Motor neuron (in vitro differentiated cells): ENCODE measurements at regions not wholly inside any gene's neighbourhood (a gene's known extent, or its start where the extent isn't known, plus 50 kb on each side); places are given as distances from the start of the nearest gene placed in this dataset.

Experiments used
- ATAC-seq, 8 experiments: fragments of 200-7000 bp; cut with Tn5 transposase; replicated peaks in 6 of 8; 2 replicates each; pipeline ENCODE4 v1.8.0; 2021; ENCODE audit warnings: mild to moderate bottlenecking in 8 of 8, moderate library complexity in 8 of 8
- H3K27ac ChIP-seq, 2 donors: fragments of 250-450 bp; sonication (Bioruptor Pico); 2 replicates each; pipeline ENCODE4 v1.9.0; 2021; ENCODE audit warnings: antibody characterized with exemption in 2 of 2, mild to moderate bottlenecking in 2 of 2, moderate library complexity in 1 of 2
- H3K4me1 ChIP-seq, 2 donors: fragments of 250-450 bp; sonication (Bioruptor Pico); replicated peaks in 1 of 2; 2 replicates each; pipeline ENCODE4 v1.6.1; 2021; ENCODE audit warnings: antibody characterized with exemption in 2 of 2, mild to moderate bottlenecking in 2 of 2, moderate library complexity in 1 of 2
- H3K4me3 ChIP-seq, 5 donors: fragments of 250-450 bp; sonication (Bioruptor Pico); 2 replicates each; pipeline ENCODE4 v1.9.0; 2021; ENCODE audit warnings: antibody characterized with exemption in 5 of 5, mild to moderate bottlenecking in 5 of 5, moderate library complexity in 4 of 5
- WGBS, 10 experiments: fragments of 450-650 bp; shearing (Covaris generic); methylation state at CpG; one replicate each; pipeline ENCODE4 v1.0.0; 2022; 5-methylcytosine and 5-hydroxymethylcytosine counted together
- in situ Hi-C, 9 experiments: fragments of 400-800 bp; cut with MboI; loops; one replicate each; pipeline ENCODE4 v1.15.0; 2021; ENCODE audit warnings: low sequenced_read_pairs in 9 of 9, low pct_unique_long_range_greater_than_20kb in 2 of 9; ENCODE audit not compliant: unreplicated experiment in 9 of 9

DNA sequence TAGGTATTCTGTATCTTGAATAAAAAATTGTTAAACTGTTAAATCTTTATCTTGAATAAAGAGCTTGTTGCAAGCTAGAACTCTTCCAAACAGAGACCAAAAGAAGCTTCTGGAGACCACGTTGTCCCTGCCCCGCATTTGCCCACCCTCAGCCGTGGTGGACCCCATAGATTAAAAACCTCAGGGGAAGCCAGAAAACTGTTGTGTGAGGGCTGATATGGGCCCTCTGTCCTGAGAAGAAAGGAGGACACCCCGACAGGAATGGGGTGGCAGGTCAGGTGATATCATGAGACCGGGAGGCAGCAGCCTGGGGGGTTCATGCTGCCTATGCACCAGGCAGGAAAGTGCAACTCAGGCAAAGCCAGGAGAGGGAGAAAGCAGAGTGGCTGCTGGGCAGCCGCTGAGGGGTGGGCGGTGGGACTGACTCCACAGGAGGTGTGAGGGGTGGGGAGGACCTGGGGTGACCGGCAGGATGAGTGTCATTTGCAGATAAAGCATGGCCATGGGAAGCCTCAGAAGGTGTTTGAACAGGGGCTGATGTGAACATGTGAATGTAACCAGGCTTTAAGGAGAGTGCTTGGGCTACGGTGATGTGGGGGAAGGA lies 147.8 kb downstream of the IRF8 start:
- no peak overlapping the region for H3K27ac ChIP-seq
- H3K4me3 ChIP-seq, result no peak overlapping the region
- no peak for ATAC-seq
- 10 to 100% (median 75%) methylated on average over 1 to 2 of the region's 9 CpGs; no CpG with 5 or more reads in 6 of the 10 experiments for whole genome bisulfite sequencing, 10 experiments
- in situ Hi-C loops, result no loop called here
- peaks cover 17 to 33% of the 10 kb centered on the region in 2 donors for H3K4me1 ChIP-seq

DNA sequence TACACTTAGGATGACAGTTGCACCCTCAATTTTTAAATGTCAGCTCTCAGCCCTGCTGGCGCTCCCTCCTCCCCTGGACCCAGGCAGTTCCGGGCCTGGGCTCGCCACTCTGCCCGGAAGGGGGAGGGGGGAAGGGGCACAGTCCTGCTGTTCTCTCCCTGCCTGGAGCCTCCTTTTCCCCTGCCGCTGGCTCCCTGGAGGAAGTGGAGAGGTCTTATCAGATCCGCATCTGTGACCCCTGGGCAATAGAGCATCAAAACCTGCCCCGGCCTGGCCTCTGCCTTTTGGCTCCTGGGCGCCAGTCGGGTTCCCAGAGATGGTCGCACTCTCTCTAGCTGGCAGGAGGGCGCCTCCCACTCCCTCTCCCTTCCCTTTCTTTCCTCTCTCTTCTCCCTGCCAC lies 149.3 kb downstream of the IRF8 start:
- peaks cover 31 to 46% of the 10 kb centered on the region in 2 donors for H3K4me1 ChIP-seq
- ATAC-seq, result no peak
- H3K27ac ChIP-seq, result no peak overlapping the region
- in situ Hi-C loops, result no loop called here
- no peak overlapping the region for H3K4me3 ChIP-seq
- WGBS, 10 experiments, result 0 to 63% (median 37%) methylated on average over 1 to 9 of the region's 11 CpGs; no CpG with 5 or more reads in 5 of the 10 experiments

DNA sequence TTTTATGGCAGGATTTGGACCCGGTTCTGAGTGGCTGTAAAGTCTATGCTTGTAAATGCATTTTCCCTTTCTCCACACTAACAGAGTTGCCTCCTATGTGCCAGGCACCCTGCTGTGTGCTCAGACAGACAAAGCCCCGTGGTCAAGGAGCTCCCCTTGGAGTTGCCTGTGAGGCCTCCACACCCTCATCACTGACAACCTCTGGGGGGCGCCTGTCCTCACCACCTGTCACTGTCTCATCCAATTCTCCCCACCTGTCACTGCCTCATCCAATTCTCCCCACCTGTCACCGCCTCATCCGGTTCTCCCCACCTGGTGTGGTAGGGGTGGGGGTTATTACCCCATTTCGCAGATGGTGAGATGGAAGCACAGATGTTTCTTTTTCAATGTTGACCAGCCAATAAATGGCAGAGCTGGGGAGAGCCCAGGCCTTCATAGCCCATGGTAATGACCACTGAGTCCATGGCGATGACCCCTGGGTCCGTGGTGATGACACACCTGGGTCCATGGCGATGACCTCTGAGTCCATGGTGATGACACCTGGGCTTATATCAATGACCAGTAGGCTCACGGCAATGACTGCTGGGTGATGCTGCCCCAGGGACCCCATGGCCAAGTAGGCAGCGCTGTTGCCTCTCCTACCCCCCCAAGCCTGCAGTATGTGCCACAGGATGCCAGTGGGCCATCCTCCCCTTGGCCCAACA lies 150.1 kb downstream of the IRF8 start:
- H3K27ac ChIP-seq, result no peak overlapping the region
- 52 to 83% (median 57%) methylated on average over 1 to 6 of the region's 11 CpGs; no CpG with 5 or more reads in 5 of the 10 experiments for WGBS, 10 experiments
- no peak for ATAC-seq
- in situ Hi-C loops, result no loop called here
- H3K4me3 ChIP-seq, result no peak overlapping the region
- H3K4me1 ChIP-seq, result peaks cover 31 to 47% of the 10 kb centered on the region in 2 donors

DNA sequence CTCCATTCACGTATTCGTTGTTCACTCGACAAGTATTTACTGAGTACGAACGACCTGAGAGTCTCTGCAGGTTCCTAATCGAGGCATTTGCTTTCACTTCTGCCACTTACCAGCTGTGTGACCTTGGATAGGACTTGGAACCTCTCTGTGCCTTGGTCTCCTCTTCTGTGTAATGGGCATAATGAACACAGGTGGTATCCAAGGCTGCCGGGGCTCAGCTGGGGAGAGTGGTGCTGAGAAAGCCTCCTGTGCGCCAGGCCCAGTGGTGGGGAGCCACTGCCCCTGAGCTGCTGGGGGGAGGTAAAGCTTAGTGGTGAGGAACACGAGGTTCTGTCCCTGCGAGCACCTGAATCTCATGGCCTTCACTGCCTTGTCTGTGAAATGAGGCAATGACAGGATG lies 150.7 kb downstream of the IRF8 start:
- no peak overlapping the region for H3K27ac ChIP-seq
- peaks cover 31 to 45% of the 10 kb centered on the region in 2 donors for H3K4me1 ChIP-seq
- no peak for ATAC-seq
- in situ Hi-C loops, result loop anchor here in 3 of 9 experiments (25.0 kb wide), 2 partner anchors 113 to 463 kb away; partner anchors contain the start of gene FOXF1 (in 2 of the 3)
- no peak overlapping the region for H3K4me3 ChIP-seq
- WGBS, 10 experiments, result 20 to 100% (median 91%) methylated on average over 1 to 6 of the region's 10 CpGs; no CpG with 5 or more reads in 3 of the 10 experiments

DNA sequence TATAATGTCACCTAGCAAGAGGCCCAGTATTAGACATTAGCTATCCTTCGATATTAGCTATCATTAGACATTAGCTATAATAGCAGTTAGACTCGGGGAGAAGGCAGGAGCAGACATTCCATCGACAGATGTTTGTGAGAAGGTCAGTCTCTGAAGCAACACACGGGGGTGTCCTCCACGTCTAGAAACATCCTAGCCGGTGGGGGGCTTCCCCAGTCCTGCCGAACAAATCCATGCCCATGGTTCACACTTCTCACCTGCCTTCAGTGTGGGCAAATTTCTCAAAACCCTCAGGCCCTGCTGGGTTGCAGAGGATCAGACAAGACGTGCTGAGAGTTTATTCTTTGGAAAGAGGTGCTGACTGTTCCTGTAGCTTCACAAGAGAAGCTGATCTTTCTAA lies 151.1 kb downstream of the IRF8 start:
- Histone ChIP-seq H3K4me3 (no peak overlapping the region), H3K27ac (no peak overlapping the region), H3K4me1 (peaks cover 31 to 45% of the 10 kb centered on the region in 2 donors)
- in situ Hi-C loops, result loop anchor here in 3 of 9 experiments (25.0 kb wide), 2 partner anchors 112 to 462 kb away; partner anchors contain the start of gene FOXF1 (in 2 of the 3)
- 6 to 100% (median 80%) methylated on average over 1 to 5 of the region's 8 CpGs; no CpG with 5 or more reads in 4 of the 10 experiments for WGBS, 10 experiments
- no peak for ATAC-seq

DNA sequence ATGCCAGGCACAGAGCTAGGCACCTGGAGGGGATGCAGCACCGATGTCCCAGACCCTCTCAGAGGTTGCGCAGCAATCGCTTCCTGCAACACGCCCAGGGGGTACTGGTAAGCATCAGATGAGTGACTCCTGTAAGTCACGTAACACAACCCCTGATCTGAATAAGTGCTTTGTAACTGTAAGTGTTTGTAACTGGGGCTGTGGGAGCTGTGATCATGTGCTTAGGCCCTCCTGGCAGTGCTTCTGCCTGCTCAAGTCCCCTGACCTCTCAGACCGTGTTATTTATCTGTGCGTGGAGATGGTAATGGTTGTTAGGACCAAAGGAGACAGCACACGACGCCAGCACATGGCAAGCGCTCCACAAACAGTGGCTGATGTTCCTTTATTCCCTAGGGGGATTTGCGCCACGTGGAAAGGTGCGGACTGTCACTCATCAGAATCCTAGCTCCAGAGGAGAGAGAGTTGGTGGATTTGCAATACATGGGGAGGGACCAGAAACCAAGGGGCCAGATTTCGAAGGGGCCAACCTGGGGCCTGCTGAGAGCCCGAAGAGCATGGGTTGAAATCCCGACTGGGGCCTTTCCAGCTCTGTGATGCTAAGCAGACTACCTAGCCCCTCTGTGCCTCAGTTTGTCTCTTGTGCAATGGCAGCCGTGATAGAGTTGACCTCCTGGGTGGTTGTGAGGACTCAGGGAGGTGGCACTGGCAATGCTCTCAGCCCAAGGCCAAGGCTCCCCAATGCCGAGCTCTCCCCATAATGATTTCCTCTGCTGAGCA lies 151.8 kb downstream of the IRF8 start:
- in situ Hi-C loops, result loop anchor here in 3 of 9 experiments (25.0 kb wide), 2 partner anchors 112 to 462 kb away; partner anchors contain the start of gene FOXF1 (in 2 of the 3)
- WGBS, 10 experiments, result 47 to 87% (median 69%) methylated on average over 4 to 13 of the region's 18 CpGs; no CpG with 5 or more reads in 5 of the 10 experiments
- Histone ChIP-seq H3K27ac (peak overlapping the region; percentile 85 to 88), H3K4me1 (peaks cover 31 to 45% of the 10 kb centered on the region in 2 donors), H3K4me3 (no peak overlapping the region)
- ATAC-seq, result peak in 4 of 8 experiments; percentile 3 to 31 (median 18)

DNA sequence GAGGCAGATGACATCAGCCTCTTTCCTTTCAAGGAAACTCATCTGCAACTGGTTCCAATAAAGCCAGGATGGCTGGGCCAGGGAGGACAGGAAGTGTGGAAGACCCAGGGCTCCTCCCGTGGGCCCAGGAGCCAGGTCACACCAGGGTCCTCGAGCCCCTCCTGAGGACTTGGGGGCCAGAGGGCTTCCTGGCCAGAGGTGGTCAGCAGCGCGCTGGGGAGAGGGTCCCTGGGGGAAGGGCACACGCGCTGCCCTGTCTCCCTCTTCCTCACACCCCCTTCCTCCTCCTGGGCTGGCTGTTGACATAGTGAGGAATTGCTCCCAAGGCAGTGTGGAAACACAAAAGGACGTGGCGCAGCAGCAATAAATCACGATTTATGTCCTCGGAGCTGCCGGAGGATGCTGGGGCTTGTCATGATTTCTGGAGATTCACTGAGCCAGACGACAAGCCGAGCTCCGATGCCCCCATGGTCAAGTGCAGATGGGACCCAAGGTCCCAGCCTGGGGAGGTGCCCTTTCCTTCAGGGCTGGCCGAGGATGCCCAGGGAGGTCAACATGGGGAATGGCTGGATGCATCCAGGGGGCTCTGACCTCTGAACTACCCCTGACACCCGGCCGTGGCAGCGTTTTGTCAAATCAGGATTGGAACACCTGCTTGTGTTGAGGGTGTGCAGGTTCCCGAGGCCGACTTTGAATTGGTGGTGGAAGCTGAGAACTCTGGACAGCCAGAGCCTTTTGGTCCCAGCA lies 152.6 kb downstream of the IRF8 start:
- Histone ChIP-seq H3K27ac (peak overlapping the region; percentile 85 to 88), H3K4me1 (peaks cover 31 to 45% of the 10 kb centered on the region in 2 donors), H3K4me3 (no peak overlapping the region)
- 0 to 7% (median 1%) methylated on average over 3 to 11 of the region's 20 CpGs; no CpG with 5 or more reads in 6 of the 10 experiments for WGBS, 10 experiments
- in situ Hi-C loops, result loop anchor here in 3 of 9 experiments (25.0 kb wide), 2 partner anchors 111 to 461 kb away; partner anchors contain the start of gene FOXF1 (in 2 of the 3)
- peak in 5 of 8 experiments; percentile 88 to 91 (median 90) for ATAC-seq

DNA sequence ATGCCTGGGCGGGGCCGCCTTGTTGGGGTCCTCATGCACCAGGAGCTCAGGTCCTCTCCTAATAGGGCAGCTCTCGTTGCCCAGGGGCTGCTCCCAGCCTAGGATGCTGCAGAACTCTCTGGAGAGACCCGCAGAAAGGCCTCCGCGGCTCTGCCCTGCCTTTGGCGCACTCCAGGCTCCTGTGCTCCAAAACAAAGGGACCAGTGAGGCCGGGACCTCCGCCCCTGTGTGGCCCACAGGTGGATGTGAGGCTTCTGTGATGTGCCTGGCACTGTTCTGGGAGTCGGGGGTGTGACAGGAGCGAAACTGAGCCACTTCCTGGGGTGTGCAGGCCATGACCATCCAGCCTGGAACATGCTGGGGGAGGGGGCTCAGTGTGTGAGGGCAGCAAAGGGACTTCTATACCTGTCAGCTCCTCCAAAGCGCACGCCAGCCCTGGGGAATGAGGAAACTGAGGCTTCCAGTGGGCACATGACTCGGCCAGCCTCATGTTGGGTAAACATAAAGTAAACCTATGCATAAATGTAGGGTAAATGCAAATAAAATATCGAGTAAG lies 153.2 kb downstream of the IRF8 start:
- in situ Hi-C loops, result loop anchor here in 3 of 9 experiments (25.0 kb wide), 2 partner anchors 110 to 460 kb away; partner anchors contain the start of gene FOXF1 (in 2 of the 3)
- no peak overlapping the region for H3K4me3 ChIP-seq
- 46 to 100% (median 69%) methylated on average over 1 to 10 of the region's 15 CpGs; no CpG with 5 or more reads in 1 of the 10 experiments for WGBS, 10 experiments
- peak in 2 of 8 experiments; percentile 12 to 14 for ATAC-seq
- H3K4me1 ChIP-seq, result peaks cover 31 to 45% of the 10 kb centered on the region in 2 donors
- peak overlapping the region; percentile 85 to 88 for H3K27ac ChIP-seq

DNA sequence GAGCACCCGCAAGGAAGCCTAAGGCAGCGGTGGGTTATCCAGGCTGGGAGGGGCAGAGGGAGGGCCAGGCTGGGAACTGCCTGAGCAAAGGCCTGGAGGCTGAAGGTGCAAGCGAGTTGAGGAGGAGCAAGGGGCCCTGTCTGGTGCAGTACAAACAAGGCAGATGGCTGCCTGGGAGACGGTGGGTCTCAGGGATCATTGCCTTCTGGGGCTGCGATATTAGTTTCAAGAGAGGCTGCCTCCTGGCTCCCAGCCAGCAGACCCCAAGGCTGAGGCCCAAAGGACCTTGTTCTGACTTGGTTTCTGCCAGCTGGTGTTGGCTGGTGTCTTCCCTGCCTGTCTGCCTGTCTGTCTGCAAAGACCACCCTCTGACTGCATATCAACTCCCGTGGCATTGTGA lies 154.0 kb downstream of the IRF8 start:
- H3K27ac ChIP-seq, result peak overlapping the region in 1 of 2 donors; percentile 45
- in situ Hi-C loops, result loop anchor here in 3 of 9 experiments (25.0 kb wide), 2 partner anchors 109 to 459 kb away; partner anchors contain the start of gene FOXF1 (in 2 of the 3)
- no peak overlapping the region for H3K4me3 ChIP-seq
- no peak for ATAC-seq
- peaks cover 31 to 43% of the 10 kb centered on the region in 2 donors for H3K4me1 ChIP-seq
- 20 to 100% (median 79%) methylated on average over 1 to 5 of the region's 6 CpGs; no CpG with 5 or more reads in 3 of the 10 experiments for WGBS, 10 experiments

DNA sequence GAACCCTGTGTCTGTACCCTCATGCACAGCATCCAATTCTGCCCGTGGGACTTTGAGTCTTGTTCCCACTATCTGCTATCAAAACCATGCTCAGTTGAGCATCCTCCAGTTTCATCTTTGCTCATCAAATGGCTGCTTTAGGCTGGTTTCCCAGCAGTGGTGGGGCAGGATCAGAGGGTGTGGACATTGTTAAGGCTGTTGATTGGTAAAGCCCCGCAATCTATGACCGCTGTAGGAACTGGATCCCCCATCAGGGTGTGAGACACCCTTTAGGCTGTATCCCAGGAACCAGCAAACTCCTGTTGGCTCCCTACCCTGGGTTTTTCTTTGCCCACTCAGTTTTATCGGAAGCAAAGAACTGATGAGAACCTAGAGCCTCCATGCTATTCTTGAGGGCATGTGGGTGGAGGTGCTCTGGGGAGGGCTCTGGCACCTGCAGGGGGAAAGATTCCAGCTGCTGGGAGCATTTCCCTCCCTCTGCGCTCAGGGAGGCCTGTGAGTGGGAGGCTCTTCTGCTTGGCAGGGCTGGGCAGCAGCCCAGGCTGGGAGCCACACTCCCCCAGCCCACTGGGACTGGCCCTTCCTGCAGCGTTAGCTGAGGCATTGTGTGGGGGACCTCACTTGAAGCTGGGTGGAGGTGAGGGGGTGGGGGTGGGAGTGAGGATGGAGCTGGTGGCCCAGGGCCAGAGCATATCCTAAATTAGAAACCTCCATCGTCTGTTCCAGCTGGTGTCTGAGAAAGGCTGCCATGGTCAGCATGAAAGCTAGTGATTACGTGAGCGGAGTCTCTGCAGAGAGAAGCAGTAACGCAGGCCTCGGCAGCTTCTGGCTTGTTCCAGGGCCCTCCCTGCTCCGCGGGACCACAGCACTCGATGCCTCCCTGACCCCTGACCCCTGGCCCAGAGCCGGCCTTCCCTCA lies 160.6 kb downstream of the IRF8 start:
- peak overlapping the region in 1 of 2 donors; percentile 55 for H3K27ac ChIP-seq
- peaks cover 7 to 13% of the 10 kb centered on the region in 2 donors for H3K4me1 ChIP-seq
- 36 to 89% (median 60%) methylated on average over 1 to 7 of the region's 15 CpGs; no CpG with 5 or more reads in 3 of the 10 experiments for WGBS, 10 experiments
- no peak overlapping the region for H3K4me3 ChIP-seq
- in situ Hi-C loops, result loop anchor here in 3 of 9 experiments (25.0 kb wide), 2 partner anchors 103 to 453 kb away; partner anchors contain the start of gene FOXF1 (in 2 of the 3)
- ATAC-seq, result peak in 5 of 8 experiments; percentile 57 to 84 (median 74)
